ENCODE measurements at regions not wholly inside any gene's neighbourhood (a gene's known extent, or its start where the extent isn't known, plus 50 kb on each side); places are given as distances from the start of the nearest gene placed in this dataset.

GRCh38 chr11:25775603-25776002 is 556.3 kb upstream of the ANO3 start:
- Histone ChIP-seq H3K27ac (replicated peaks) (no peak overlapping the region), H3K4me3 (replicated peaks; ENCODE audit: insufficient read depth, low read length) (no peak overlapping the region), H3K27me3 (ENCODE audit: insufficient read depth, poor library complexity, severe bottlenecking) (no peaks in the 10 kb centered on the region)
- no peak for TF ChIP-seq REST (IDR thresholded peaks at IDR 0.05; ENCODE audit: insufficient replicate concordance, low read depth)
- no peak for TF ChIP-seq SPI1 (IDR thresholded peaks at IDR 0.05; ENCODE audit: borderline replicate concordance, low read depth)
- TF ChIP-seq POLR2AphosphoS5 (IDR thresholded peaks at IDR 0.05; ENCODE audit: low read depth) = no peak
- TF ChIP-seq GABPA (IDR thresholded peaks at IDR 0.05; ENCODE audit: low read depth) = no peak
- TF ChIP-seq CTCF (IDR thresholded peaks at IDR 0.05; ENCODE audit: insufficient read depth, low read length) = no peak
- DNase-seq (ENCODE audit: low read depth in 1 of 2, low spot score in 1 of 2) = no peak

DNA sequence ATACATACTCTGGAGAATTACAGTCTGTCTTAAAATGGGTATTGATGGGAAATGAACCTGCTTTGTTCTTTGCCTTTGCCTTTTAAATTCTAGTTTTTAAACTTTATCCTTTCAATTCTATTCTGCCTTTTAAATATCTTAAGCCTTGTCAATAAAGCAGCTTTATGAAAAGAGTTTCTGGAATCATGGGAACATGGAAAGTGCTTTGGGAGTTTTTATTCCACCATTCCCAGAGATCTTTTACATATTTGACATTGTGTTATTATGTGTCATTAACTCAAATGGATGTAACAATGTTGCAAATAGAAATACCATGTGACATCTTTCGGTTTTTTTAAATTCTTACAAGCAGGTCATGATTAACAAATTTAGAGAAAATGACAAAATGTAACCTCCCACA is 555.7 kb upstream of the ANO3 start:
- Histone ChIP-seq H3K27me3 (ENCODE audit: insufficient read depth, poor library complexity, severe bottlenecking) (no peaks in the 10 kb centered on the region), H3K4me3 (replicated peaks; ENCODE audit: insufficient read depth, low read length) (no peak overlapping the region), H3K27ac (replicated peaks) (no peak overlapping the region)
- DNase-seq (ENCODE audit: low read depth in 1 of 2, low spot score in 1 of 2) = no peak
- TF ChIP-seq REST (IDR thresholded peaks at IDR 0.05; ENCODE audit: insufficient replicate concordance, low read depth) (no peak), GABPA (IDR thresholded peaks at IDR 0.05; ENCODE audit: low read depth) (no peak), CTCF (IDR thresholded peaks at IDR 0.05; ENCODE audit: insufficient read depth, low read length) (no peak), POLR2AphosphoS5 (IDR thresholded peaks at IDR 0.05; ENCODE audit: low read depth) (no peak), SPI1 (IDR thresholded peaks at IDR 0.05; ENCODE audit: borderline replicate concordance, low read depth) (no peak)

DNA sequence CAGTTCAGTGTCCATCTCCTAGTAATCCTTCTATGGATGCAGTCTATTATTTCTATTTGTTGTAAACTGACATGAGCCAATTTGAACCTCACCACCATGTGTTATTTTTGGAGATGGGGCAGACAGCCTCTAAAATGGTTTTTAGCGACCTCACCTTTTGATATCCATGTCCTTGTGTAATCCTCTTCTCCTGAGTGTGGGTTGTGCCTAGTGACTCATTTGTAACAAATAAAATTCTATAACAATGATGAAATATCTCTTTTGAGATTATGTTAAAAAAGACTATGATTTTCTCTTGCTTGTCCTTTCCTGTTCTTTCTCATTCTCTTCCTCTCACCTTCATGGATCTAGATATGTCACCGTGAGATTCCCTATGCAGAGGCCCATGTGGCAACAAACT is 554.6 kb upstream of the ANO3 start:
- Histone ChIP-seq H3K4me3 (replicated peaks; ENCODE audit: insufficient read depth, low read length) (no peak overlapping the region), H3K27ac (replicated peaks) (no peak overlapping the region), H3K27me3 (ENCODE audit: insufficient read depth, poor library complexity, severe bottlenecking) (no peaks in the 10 kb centered on the region)
- no peak for DNase-seq (ENCODE audit: low read depth in 1 of 2, low spot score in 1 of 2)
- TF ChIP-seq REST (IDR thresholded peaks at IDR 0.05; ENCODE audit: insufficient replicate concordance, low read depth) = no peak
- TF ChIP-seq CTCF (IDR thresholded peaks at IDR 0.05; ENCODE audit: insufficient read depth, low read length) = no peak
- no peak for TF ChIP-seq GABPA (IDR thresholded peaks at IDR 0.05; ENCODE audit: low read depth)
- no peak for TF ChIP-seq POLR2AphosphoS5 (IDR thresholded peaks at IDR 0.05; ENCODE audit: low read depth)
- no peak for TF ChIP-seq SPI1 (IDR thresholded peaks at IDR 0.05; ENCODE audit: borderline replicate concordance, low read depth)
